BE2C (cell line): ENCODE measurements at regions not wholly inside any gene's neighbourhood (a gene's known extent, or its start where the extent isn't known, plus 50 kb on each side); places are given as distances from the start of the nearest gene placed in this dataset.
A peak's percentile ranks its signal among the peaks of the same experiment; 100 is the strongest.

Source experiments
- DNase-seq: peaks from one replicate; pipeline ENCODE4 v3.0.0-alpha.2; 2020
- H3K27me3 ChIP-seq: fragments of 250-450 bp; sonication (Bioruptor Pico); 2 replicates; pipeline ENCODE4 v1.5.1; 2020; ENCODE audit warnings: mild to moderate bottlenecking
- H3K36me3 ChIP-seq: fragments of 250-450 bp; sonication (Bioruptor Pico); 2 replicates; pipeline ENCODE4 v1.5.1; 2020; ENCODE audit warnings: mild to moderate bottlenecking
- H3K4me1 ChIP-seq: fragments of 250-450 bp; sonication (Bioruptor Pico); 2 replicates; pipeline ENCODE4 v1.5.1; 2020
- H3K4me3 ChIP-seq: 2 replicates; pipeline ENCODE4 v1.5.1; 2011; ENCODE audit warnings: low read depth, low read length
- H3K9me3 ChIP-seq: fragments of 250-450 bp; sonication (Bioruptor Pico); 2 replicates; pipeline ENCODE4 v1.5.1; 2020
- TF ChIP-seq, protein P1 (sequence below): IDR thresholded peaks from 2 replicates; pipeline ENCODE4 v1.5.1; 2012; ENCODE audit warnings: mild to moderate bottlenecking, low read depth, low read length

DNA sequence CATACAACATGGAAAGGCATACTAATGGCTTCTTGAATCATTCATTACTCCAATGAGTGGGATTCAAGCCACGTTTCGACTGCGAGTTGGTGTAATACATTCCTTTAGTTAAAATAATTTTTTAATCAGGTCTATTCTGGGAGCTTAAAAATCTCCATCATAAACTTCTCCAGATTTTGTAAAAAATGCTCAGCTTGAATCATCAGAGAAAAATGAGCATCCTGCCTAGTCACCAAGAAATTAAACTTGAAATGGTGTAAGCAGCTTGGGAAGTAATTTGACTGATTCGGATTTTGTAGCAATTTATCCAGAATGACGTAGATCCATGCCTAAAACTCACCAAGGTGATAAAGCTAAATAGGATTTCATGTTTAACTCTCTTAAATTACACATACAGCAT lies 165.7 kb downstream of the SLCO4C1 start:
- H3K9me3 ChIP-seq: no peaks in the 10 kb centered on the region
- no peaks in the 10 kb centered on the region for H3K4me1 ChIP-seq
- H3K36me3 ChIP-seq: no peaks in the 10 kb centered on the region
- H3K4me3 ChIP-seq: no peak overlapping the region
- no peak for DNase-seq
- no peaks in the 10 kb centered on the region for H3K27me3 ChIP-seq
- TF ChIP-seq, protein P1, sequence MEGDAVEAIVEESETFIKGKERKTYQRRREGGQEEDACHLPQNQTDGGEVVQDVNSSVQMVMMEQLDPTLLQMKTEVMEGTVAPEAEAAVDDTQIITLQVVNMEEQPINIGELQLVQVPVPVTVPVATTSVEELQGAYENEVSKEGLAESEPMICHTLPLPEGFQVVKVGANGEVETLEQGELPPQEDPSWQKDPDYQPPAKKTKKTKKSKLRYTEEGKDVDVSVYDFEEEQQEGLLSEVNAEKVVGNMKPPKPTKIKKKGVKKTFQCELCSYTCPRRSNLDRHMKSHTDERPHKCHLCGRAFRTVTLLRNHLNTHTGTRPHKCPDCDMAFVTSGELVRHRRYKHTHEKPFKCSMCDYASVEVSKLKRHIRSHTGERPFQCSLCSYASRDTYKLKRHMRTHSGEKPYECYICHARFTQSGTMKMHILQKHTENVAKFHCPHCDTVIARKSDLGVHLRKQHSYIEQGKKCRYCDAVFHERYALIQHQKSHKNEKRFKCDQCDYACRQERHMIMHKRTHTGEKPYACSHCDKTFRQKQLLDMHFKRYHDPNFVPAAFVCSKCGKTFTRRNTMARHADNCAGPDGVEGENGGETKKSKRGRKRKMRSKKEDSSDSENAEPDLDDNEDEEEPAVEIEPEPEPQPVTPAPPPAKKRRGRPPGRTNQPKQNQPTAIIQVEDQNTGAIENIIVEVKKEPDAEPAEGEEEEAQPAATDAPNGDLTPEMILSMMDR: no peak

GRCh38 chr5:102119252-102119651 lies 176.8 kb downstream of the SLCO4C1 start:
- no peaks in the 10 kb centered on the region for H3K36me3 ChIP-seq
- H3K4me3 ChIP-seq: no peak overlapping the region
- TF ChIP-seq, protein P1: no peak
- peaks cover 6% of the 10 kb centered on the region; the same call in 1 of the 2 replicates for H3K4me1 ChIP-seq
- DNase-seq: no peak
- H3K9me3 ChIP-seq: no peaks in the 10 kb centered on the region
- no peaks in the 10 kb centered on the region for H3K27me3 ChIP-seq

DNA sequence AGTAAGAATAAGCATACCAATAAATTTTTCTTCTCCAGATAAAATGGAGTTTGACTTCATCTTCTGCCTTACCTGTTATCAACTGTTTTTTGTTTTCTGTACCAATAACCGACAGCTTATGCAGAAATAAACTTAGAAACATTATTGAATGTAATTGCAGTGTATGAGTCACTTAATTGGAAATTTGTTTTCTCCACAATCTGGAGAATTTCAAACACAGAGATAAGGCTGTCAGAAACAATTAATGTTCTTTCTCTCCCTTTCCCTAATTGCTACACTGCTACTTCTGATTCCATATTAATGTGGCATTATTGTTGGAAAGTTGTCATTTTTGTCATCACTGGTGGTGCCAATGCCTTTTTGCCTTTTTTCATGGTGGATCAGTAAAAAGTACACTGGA lies 180.3 kb downstream of the SLCO4C1 start:
- no peaks in the 10 kb centered on the region for H3K36me3 ChIP-seq
- no peak for DNase-seq
- H3K9me3 ChIP-seq: no peaks in the 10 kb centered on the region
- TF ChIP-seq, protein P1: no peak
- peaks cover 6% of the 10 kb centered on the region; the same call in 1 of the 2 replicates for H3K4me1 ChIP-seq
- no peak overlapping the region for H3K4me3 ChIP-seq
- H3K27me3 ChIP-seq: no peaks in the 10 kb centered on the region

- H3K4me1 ChIP-seq: peaks cover 6% of the 10 kb centered on the region; the same call in 1 of the 2 replicates
- no peaks in the 10 kb centered on the region for H3K27me3 ChIP-seq
- TF ChIP-seq, protein P1: no peak
- no peaks in the 10 kb centered on the region for H3K36me3 ChIP-seq
- H3K4me3 ChIP-seq: no peak overlapping the region
- no peaks in the 10 kb centered on the region for H3K9me3 ChIP-seq
- no peak for DNase-seq
Observed at GRCh38 chr5:102114525-102115069, 181.5 kb downstream of the SLCO4C1 start.

DNA sequence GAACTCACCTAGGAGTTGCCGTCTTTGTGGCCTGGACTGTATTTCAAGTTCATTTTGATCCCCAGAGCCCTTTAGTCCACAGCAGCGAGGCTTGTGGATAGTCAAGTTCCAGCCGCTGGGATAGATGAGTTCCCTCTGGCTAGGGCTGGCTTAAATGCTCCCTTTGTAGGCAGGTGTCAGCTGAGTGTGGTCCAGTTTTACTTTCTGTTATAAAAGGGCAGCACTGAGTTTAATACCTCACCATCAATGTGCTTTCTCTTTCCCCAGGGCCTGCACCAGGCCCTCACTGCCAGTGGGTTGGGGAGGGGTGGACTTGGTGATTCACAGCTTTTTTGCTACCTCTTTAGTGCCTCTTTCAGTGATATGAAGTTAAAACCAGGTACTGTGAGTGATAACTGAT lies 188.2 kb downstream of the SLCO4C1 start:
- H3K27me3 ChIP-seq: no peaks in the 10 kb centered on the region
- H3K36me3 ChIP-seq: no peaks in the 10 kb centered on the region
- H3K4me1 ChIP-seq: peaks cover 6% of the 10 kb centered on the region
- no peak for DNase-seq
- no peaks in the 10 kb centered on the region for H3K9me3 ChIP-seq
- no peak overlapping the region for H3K4me3 ChIP-seq
- TF ChIP-seq, protein P1: no peak

DNA sequence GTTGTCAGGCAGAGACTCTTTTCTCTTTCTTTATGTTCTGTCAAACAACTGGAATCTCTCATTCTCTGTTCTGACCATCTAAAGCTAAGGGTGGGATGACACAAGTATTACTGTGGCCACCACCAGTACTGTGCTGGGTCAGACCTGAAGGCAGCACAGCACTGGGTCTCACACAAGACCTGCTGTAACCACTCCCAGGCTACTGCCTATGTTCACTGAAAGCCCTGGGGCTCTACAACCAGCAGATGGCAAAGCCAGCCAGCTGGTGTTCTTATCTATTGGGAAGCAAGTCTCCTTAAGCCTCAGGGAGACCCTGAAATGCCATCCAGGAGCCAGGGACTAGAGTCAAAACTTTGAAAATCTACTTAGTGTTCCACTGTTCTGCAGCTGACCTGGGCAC lies 189.5 kb downstream of the SLCO4C1 start:
- Histone ChIP-seq H3K27me3 (no peaks in the 10 kb centered on the region), H3K4me3 (no peak overlapping the region), H3K36me3 (no peaks in the 10 kb centered on the region), H3K4me1 (peaks cover 6% of the 10 kb centered on the region), H3K9me3 (no peaks in the 10 kb centered on the region)
- TF ChIP-seq, protein P1: no peak
- peak; percentile 65 for DNase-seq
